ENCODE measurements at regions not wholly inside any gene's neighbourhood (a gene's known extent, or its start where the extent isn't known, plus 50 kb on each side); places are given as distances from the start of the nearest gene placed in this dataset.

DNA sequence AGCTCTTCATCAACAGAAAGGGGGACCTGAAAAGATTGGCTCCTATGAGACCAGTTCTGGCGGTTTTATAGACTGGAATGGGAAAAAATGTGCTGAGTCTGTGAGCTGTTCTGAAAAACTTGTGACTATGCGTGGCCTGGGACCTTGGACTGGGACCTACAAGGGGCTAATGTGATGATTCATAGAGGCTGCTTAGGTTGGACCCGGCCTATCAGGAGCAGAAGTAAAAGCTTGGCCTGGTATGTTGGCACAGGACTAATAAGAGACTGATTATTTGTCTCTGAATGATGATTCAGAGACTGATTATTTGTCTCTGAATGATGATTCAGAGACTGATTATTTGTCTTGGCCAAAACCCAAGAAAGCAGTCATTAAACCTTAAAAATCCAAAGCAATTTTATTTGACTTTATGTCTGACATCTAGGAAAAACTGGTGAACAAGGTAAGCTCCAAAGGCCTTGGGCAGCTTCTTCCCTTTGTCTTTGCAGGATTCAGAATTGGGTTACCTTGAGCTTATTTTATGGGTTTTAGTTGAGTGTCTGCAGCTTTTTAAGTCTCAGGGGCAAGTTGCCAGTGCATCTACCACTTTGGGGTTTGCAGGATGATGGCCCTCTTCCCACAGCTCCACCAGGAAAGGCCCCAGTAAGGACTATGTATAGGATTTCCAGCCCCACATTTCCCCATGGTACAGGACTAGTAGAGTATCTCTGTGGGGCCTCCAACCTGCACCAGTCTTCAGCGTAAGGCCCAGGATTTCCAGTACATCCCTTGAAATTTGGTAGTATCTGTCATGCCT is 390.3 kb downstream of the KDM5D start:
- peak; percentile 3 for DNase-seq

DNA sequence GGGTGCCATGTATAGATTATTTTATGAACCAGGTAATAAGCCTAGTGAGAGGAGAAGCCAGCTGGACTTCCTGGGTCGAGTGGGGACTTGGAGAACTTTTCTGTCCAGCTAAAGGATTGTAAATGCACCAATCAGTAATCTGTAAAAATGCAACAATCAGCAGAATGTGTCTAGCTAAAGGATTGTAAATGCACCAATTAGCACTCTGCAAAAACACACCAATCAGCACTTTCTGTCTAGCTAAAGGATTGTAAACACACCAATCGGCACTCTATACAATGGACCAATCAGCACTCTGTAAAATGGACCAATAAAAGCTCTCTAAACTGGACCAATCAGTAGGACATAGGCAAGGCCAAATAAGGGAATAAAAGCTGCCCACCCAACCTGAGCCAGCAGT is 392.9 kb downstream of the KDM5D start:
- no peak for DNase-seq

DNA sequence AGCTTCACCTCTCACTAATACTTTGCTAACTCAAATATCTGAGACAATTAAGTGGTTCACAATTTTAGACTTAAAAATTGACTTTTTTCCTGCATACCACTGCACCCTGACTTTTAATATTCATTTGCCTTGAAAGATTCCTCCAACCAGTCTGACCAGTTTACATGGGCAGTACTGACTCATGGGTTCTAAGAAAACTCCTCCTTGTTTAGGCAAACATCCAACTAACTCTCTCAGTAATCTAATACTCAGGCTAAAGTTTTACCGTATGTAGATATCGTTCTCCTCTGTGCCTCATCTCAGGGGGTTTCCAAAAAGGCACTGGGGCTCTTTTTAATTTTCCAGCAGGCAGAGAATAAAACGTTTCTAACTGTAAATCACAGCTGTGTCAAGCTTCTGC is 422.8 kb downstream of the KDM5D start:
- no peak for DNase-seq

DNA sequence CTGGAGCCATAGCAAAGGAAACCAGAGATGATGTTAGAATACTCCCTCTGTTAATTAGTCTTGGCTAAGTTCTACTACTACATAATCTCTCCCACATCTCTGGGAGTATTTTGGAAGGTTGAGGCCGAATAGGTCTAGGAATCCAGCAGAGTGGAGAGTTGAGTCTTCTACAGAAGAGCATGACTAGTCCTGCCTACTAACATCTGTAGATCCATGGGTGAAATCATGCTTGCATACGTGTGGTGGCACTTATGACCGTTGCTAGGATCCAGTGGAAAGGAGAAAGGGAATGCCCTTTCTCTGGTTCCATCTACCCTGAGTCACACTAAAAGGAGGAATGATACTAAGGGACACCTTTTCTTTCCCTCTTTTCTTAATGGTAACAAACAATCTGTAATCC is 425.4 kb downstream of the KDM5D start:
- DNase-seq: no peak

DNA sequence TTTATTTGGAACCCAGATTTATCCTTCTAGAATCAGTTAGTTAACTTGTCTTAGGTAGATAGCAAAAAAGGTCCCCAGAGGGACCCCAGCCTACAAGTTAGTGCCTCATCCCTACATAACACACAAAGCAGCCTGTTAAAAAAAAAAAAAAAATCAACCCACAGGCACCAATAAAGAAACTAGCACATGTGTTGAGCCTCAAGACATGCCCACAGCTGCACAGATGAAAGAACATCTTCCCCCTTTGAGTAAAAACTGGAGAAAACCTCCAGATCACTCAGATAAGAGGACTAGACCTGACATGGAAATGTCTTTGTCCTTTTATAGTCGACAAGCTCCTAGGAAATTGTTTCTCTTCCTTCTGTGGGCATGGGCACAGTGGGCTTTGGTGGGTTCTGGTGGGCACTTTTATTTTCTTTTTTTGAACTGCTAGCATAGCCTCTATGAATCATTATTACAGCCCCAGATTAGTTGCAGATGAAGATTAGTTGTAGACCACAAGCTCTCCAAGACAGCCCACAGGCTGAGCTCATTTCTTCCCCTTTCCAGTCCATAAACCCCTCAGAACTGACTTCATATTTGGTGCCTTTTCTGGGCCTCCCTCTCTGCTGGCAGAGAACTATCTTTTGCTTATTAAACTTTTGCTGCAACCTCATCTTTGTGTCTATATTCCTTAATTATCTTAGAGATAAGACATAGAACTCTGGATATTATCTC is 427.1 kb downstream of the KDM5D start:
- no peak for DNase-seq

DNA sequence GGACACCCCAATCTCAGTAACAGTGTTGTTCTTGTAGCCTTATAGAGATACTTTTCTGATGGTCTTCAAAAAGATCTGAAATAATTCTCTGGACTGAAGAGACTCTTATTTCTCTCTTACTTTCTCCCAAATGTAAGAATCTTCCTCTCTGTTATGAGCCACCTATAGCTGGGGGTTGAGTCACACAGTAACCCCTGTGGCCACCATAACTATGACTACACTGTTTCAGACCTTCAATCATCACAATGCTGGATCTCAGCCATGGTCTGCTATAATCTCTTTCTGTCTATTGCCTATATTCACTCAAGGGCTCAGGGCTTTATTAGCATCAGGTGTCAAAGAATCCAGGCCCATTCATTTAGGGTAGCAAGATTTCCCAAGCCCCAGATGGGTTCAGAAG is 436.9 kb downstream of the KDM5D start:
- DNase-seq: no peak

DNA sequence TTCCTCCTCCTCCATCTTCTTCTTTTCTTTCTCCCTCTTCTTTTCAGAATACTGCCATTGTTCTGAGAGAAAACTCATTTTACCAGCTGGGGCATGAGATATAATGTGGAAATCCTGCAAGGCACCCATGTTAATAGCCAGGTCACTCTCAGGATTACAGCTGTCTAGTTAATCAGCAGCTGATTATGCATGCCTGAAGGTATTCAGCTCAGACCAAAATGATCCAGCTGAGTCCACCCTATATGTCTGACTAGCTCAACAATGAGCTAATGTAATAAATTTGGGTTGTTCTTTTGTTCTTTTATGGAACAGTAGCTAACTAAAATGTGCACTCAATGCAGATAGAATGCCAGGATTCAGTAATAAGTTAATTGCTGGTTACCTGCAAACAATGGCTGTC is 441.4 kb downstream of the KDM5D start:
- DNase-seq: no peak

DNA sequence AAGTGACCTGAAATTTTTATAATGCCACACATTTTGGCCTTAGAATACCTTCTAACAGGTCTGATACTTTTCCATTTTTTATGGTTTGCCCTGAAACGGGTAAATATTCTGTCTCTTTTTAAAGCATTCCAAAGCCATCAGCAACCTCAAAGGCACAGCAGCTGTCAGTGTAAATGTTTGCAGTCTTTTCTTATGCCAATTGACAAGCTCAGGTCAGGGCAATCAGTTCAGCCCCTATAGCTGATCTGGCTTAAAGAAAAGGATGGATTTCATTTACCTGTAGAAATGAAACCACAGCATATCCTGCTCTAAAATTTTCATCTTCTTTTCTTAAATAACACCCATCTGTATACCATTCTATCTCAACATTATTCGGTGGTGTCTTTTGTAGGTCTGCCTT is 453.6 kb downstream of the KDM5D start:
- DNase-seq: no peak

DNA sequence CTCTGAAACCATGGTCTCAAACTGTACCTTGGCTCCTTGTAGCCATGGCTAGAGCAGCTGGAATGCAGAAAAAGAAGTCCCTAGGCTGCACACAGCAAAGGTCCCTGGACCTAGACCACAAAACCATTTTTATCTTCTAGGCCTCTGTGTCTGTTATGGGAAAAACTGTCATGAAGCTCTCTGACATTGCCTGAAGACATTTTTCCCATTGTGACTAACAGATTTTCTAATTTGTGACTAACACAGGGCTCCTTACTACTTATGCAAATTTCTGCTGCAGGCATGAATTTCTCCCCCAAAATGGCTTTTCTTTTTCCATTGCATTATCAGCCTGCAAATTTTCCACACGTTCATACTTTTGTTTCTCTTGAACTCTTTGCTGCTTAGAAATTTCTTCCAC is 470.4 kb downstream of the KDM5D start:
- DNase-seq: no peak

DNA sequence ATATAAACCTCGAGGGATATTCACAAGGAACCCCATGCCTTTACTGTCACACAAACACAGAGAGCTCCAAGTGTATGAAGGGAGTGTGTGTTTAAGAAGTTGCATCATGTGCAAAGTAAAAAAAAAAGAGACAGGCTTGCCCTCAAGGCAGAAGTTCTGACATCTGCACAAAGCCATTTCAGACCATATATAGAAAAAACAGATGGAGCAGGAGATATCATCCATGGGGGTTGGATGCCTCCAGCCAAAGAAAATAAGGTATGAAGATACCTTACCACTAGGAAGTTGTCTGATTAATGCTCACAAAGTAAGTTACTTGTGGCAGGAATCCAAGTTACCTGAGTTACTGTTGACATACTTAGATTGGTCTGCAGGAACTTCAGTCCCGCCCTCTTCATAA is 476.2 kb downstream of the KDM5D start:
- DNase-seq: no peak

DNA sequence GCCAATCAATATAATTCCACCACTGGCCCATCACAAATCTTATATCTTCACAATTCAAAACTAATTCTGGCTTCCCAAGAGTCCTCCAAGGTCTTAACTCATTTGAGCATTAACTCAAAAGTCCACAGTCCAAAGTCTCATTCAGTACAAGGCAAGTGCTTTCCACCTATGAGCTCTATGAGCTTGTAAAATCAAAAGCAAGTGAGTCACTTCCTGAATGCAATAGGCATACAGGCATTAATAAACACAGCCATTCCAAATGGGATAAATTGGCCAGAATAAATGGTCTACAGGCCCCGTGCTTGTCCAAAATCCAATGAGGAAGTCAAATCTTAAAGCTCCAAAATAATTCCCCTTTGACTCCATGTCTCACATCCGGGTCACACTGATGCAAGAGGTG is 479.1 kb downstream of the KDM5D start:
- no peak for DNase-seq

DNA sequence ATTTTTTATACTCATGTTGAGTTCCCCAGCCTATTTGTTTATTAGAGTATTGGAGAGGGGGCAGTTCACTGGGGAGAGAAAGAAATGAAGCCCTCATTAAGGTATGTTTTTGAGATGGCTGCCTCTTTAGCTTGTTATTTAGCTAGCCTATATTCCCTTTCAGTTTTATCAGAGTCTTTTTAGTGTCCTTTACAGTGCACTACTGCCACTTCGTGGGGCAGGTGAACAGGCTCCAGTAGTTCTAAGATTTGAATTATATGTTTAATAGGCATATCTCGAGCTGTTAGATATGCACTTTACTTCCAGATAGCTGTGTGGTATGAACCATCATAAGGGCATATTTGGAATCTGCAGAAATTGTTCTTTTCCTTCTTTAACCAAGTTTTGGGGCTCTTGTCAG is 482.2 kb downstream of the KDM5D start:
- DNase-seq: no peak

DNA sequence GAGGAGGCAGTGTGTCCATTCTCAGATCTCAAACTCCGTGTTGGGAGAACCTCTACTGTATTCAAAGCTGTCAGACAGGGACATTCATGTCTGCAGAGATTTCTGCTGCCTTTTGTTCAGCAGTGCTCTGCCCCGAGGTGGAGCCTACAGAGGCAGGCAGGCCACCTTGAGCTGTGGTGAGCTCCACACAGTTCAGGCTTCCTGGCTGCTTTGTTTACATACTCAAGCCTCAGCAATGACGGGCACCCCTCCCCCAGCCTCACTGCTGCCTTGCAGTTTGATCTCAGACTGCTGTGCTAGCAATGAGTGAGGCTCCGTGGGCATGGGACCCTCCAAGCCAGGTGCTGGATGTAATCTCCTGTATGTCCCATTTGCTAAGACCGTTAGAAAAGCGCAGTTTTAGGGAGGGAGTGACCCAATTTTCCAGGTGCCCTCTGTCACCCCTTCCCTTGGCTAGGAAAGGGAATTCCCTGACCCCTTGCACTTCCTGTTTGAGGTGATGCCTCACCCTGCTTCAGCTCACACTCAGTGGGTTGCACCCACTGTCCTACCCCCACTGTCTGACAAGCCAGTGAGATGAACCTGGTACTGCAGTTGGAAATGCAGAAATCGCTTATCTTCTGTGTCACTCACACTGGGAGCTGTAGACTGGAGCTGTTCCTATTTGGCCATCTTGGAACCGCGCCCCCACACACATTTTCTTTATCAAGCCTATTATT is 458.9 kb upstream of the HSFY2 start:
- DNase-seq: no peak

DNA sequence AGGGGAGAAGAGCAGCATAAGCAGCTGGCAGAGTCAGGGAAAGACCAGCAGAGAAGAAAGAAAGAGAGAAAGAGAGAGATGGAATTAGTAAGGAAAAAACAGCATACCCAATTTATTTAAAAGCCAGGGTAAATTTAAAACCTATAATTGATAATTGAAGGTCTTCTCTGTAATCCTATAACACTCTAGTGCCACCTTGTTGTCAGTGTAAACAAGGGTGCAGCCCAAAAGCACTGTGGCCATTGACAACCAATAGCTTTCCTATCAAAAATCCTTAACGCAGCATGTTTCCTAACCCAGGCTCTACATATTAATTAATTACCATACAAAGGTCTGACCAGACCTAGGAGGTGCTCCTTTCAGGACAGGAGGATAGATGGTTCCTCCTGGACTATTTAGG is 447.2 kb upstream of the HSFY2 start:
- DNase-seq: no peak

DNA sequence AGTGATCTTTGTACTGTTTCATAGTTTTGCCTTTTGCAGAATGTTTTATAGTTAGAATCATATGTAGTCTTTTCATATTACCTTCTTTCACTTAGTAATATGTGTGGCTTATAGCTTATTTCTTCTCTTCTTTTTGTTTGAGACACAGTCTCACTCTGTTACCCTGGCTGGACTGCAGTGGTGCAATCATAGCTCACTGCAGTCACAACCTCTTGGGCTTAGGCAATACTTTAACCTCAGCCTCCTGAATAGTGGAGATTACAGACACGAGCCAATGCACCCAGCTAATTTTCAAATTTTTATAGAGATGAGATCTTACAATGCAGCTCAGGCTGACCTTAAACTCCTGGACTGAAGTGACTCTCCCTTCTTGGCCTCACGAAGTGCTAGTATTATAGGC is 435.4 kb upstream of the HSFY2 start:
- no peak for DNase-seq

DNA sequence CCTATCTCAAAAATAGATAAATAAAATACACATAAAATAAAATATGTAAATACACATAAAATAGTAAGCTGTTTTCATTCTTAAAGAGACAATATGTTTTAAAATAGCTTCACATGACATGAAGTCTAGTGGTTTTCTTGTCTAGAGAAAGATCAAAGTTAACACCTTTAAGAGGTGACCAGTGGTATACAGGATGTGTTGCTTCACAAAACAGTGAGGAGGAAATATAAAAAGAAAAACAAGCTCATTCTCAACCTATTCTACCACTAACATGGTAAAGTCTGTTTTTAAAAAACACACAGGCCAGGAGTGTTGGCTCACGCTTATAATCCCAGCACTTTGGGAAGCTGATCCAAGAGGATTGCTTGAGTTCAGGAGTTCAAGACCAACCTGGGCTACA is 433.5 kb upstream of the HSFY2 start:
- no peak for DNase-seq

DNA sequence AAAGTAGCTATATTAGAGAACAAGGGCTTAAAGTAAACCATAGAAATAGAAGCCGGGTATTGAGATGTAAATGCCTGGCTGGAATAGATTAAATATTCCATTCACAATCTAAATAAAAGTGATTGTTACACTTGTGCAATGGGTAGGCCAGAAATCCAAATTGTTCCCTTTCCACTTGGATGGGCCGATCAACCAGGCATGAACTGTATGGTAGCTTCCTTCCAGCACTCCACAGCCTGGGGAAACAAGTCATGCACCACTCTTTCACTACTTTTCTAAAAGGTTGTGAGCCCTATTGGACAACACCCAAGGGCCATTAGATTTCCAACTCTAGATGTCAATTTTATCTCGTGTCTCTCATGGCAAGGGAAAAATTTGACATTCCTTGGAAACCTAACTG is 407.3 kb upstream of the HSFY2 start:
- no peak for DNase-seq

DNA sequence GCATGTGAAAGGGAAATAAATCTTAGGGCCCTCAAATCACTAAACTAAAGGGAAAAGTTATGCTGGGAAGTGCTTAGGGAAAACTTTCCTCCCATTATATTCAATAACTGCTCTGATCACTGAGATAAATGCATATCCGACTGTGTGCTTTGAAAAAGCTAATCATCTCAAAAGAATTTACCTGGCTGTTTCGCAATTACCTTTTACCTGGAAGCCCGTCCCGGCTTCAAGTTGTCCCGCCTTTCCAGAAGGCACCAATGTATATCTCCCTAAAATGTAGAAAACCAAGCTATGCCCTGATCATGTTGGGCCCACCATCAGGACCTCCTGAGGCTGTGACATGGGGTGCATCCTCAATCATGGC is 394.6 kb upstream of the HSFY2 start:
- DNase-seq: no peak

DNA sequence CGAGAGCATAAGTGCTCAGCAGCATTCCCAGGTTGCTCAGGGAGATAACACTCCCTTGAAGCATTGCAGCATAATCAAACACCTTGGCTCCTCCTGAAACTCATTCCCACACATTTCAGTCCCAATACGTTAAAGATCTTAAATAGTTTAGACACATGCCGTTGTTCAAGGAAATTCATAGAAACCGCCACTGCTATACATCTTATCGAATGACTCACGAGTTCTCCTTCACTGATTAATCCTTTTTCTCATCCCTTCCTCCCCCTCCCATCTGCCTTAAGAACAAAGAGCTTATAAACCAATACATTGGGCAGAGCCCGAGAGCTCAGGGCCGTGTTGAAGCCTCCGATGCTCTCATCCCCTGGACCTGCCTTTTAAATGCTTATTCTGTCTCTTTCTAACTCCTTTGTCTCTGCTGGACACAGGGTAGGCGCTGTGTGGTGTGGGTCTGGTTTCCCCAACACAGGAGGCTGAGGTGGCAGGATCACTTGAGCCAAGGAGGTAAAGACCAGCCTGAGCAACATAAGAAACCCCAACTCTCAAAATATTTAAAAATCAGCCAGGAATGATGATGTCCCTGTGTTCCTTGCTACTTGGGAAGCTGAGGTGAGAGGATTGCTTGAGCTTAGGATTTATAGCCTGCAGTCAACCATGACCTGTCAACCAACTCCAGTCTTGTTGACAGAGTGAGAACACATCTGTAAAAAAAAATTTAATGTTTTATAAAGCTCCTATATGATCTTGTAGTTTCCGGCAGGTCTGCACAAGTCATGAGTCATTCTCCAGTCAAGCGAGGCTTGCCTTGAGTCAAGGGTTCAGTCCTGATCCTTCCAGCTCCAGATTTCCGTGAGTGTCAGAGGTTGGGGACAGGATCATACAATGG is 394.0 kb upstream of the HSFY2 start:
- DNase-seq: no peak

DNA sequence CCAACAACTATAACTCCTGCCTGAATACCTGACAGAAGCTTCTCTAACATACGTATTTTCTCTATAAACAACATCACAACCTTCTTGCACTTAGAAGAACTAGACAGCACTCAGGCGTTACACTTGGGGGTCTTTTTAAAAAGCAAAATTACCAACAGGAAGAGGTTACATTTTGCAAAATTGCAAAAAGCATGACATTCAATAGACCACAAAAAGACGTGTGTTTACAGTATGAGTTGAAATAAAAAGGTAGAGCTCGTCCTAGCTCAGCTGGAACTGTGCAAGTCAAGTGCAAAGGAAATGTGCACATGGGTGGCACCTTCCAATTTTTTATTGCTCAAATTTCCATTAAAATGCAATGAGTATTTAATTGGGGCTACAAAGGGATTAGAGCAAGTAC is 375.2 kb upstream of the HSFY2 start:
- DNase-seq: no peak

DNA sequence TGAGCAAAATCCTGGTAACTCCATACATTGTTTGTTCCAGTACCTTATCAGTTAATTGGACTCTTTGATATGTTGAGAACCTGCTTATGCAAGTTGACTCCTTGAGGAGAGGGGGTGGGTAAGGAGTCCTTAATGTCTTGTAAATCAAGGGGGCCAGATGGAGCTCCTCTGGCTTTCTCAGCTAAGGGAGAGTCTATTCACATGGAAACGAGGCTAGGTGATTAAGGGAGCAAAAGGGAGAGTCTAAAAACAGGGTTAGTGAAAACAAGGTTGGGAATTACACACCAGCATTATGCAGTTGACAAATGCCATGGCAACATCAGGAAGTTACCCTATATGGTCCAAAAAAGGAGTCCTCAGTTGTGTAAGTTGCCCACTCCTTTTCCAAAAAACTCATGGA is 372.8 kb upstream of the HSFY2 start:
- DNase-seq: no peak

DNA sequence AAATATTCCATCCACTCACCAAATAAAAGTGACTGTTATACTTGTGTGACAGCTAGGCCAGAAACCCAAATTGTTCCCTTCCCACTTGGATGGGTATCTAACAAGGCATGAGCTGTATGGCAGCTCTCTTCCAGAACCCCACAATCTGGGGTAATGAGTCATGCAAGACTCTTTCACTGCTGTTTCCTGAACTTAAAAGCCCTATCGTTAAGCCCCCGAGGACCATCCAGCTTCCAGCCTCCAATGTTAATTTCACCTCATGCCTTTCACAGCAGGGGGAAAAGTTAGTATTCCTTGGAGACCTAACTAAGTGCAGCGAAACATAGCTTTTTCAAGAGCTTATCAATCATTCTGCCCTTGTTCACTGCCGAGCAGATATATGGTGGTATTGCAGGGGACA is 368.6 kb upstream of the HSFY2 start:
- no peak for DNase-seq
